ENCODE measurements at regions not wholly inside any gene's neighbourhood (a gene's known extent, or its start where the extent isn't known, plus 50 kb on each side); places are given as distances from the start of the nearest gene placed in this dataset.

- DNase-seq (no peak), ATAC-seq (no peak)
- Histone ChIP-seq H3K27ac (ENCODE audit: low read length) (no peak overlapping the region), H3K36me3 (ENCODE audit: low read depth, low read length) (no peaks in the 10 kb centered on the region), H3K4me2 (ENCODE audit: low read length) (no peak overlapping the region), H3K9ac (ENCODE audit: low read length) (no peak overlapping the region), H2AFZ (ENCODE audit: low read length) (no peak overlapping the region), H4K20me1 (ENCODE audit: low read length) (no peaks in the 10 kb centered on the region), H3F3A (ENCODE audit: low read length, unreplicated experiment) (no peaks in the 10 kb centered on the region), H3K9me3 (ENCODE audit: low read length) (no peaks in the 10 kb centered on the region), H3K4me3 (ENCODE audit: low read length) (no peak overlapping the region), H3K4me1 (ENCODE audit: insufficient read depth, low read length) (no peaks in the 10 kb centered on the region), H3K79me2 (ENCODE audit: low read length) (no peaks in the 10 kb centered on the region), H3K9me2 (replicated peaks; ENCODE audit: low read length) (no peaks in the 10 kb centered on the region), H3K27me3 (ENCODE audit: low read length) (no peaks in the 10 kb centered on the region)
- CTCF ChIA-PET = no interaction called here
- TF ChIP-seq EZH2phosphoT487 (IDR thresholded peaks at IDR 0.05; ENCODE audit: borderline replicate concordance, low read length) (no peak), EZH2 (IDR thresholded peaks at IDR 0.05; ENCODE audit: low read length, unreplicated experiment) (no peak), CTCF (conservative IDR thresholded peaks at IDR 0.05; ENCODE audit: low read depth, low read length) (no peak)
- no TSS peak for BruUV-seq (replicated peaks)
- intact Hi-C loops (cut with micrococcal nuclease) = no loop called here
- POLR2A ChIA-PET (ENCODE audit: unreplicated experiment) = no interaction called here
Observed at GRCh38 chr22:48893288-48894063, 934.2 kb downstream of the BRD1 start.

GRCh38 chr22:48892578-48893287, 934.9 kb downstream of the BRD1 start:
- Histone ChIP-seq H3K27ac (ENCODE audit: low read length) (no peak overlapping the region), H2AFZ (ENCODE audit: low read length) (no peak overlapping the region), H3K9me2 (replicated peaks; ENCODE audit: low read length) (no peaks in the 10 kb centered on the region), H3K4me3 (ENCODE audit: low read length) (no peak overlapping the region), H3K36me3 (ENCODE audit: low read depth, low read length) (no peaks in the 10 kb centered on the region), H3K79me2 (ENCODE audit: low read length) (no peaks in the 10 kb centered on the region), H4K20me1 (ENCODE audit: low read length) (no peaks in the 10 kb centered on the region), H3K4me2 (ENCODE audit: low read length) (no peak overlapping the region), H3K9ac (ENCODE audit: low read length) (no peak overlapping the region), H3F3A (ENCODE audit: low read length, unreplicated experiment) (no peaks in the 10 kb centered on the region), H3K9me3 (ENCODE audit: low read length) (no peaks in the 10 kb centered on the region), H3K27me3 (ENCODE audit: low read length) (no peaks in the 10 kb centered on the region), H3K4me1 (ENCODE audit: insufficient read depth, low read length) (no peaks in the 10 kb centered on the region)
- no TSS peak for BruUV-seq (replicated peaks)
- ChIA-PET POLR2A (ENCODE audit: unreplicated experiment) (no interaction called here), CTCF (no interaction called here)
- ATAC-seq (no peak), DNase-seq (no peak)
- no peak for TF ChIP-seq CTCF (conservative IDR thresholded peaks at IDR 0.05; ENCODE audit: low read depth, low read length)
- TF ChIP-seq EZH2phosphoT487 (IDR thresholded peaks at IDR 0.05; ENCODE audit: borderline replicate concordance, low read length) = no peak
- TF ChIP-seq EZH2 (IDR thresholded peaks at IDR 0.05; ENCODE audit: low read length, unreplicated experiment) = no peak
- intact Hi-C loops (cut with micrococcal nuclease) = no loop called here

Measured in PC-3 (cell line).